MM.1S (cell line): ENCODE measurements at regions not wholly inside any gene's neighbourhood (a gene's known extent, or its start where the extent isn't known, plus 50 kb on each side); places are given as distances from the start of the nearest gene placed in this dataset.

Source experiments
- DNase-seq: peaks from one replicate; pipeline ENCODE4 v3.0.0-alpha.2; 2015
- H2AFZ ChIP-seq: fragments of 300-600 bp; sonication (generic); 2 replicates; pipeline ENCODE4 v1.6.0; 2016; ENCODE audit warnings: antibody characterized with exemption, low read length
- H3F3A ChIP-seq: fragments of 300-600 bp; sonication (generic); 2 replicates; pipeline ENCODE4 v1.6.1; 2016; ENCODE audit warnings: mild to moderate bottlenecking, antibody characterized with exemption, low read length, moderate library complexity, mixed read lengths; ENCODE audit not compliant: insufficient read depth
- H3K27ac ChIP-seq: fragments of 300-600 bp; sonication (generic); 2 replicates; pipeline ENCODE4 v1.5.1; 2016; ENCODE audit warnings: mild to moderate bottlenecking, low read length
- H3K27me3 ChIP-seq: fragments of 300-600 bp; sonication (generic); replicated peaks from 2 replicates; pipeline ENCODE4 v1.6.0; 2016; ENCODE audit warnings: low read length; ENCODE audit not compliant: insufficient read depth
- H3K36me3 ChIP-seq: fragments of 300-600 bp; sonication (generic); replicated peaks from 2 replicates; pipeline ENCODE4 v1.6.1; 2016; ENCODE audit warnings: mild to moderate bottlenecking, low read length, mixed read lengths; ENCODE audit not compliant: insufficient read depth
- H3K4me1 ChIP-seq: fragments of 300-600 bp; sonication (generic); 2 replicates; pipeline ENCODE4 v1.6.1; 2016; ENCODE audit warnings: low read length, mixed read lengths
- H3K4me2 ChIP-seq: fragments of 300-600 bp; sonication (generic); 2 replicates; pipeline ENCODE4 v1.6.0; 2016; ENCODE audit warnings: low read depth, low read length
- H3K4me3 ChIP-seq: fragments of 300-600 bp; sonication (generic); 2 replicates; pipeline ENCODE4 v1.5.1; 2016; ENCODE audit warnings: low read length, mixed read lengths
- H3K79me2 ChIP-seq: fragments of 300-600 bp; sonication (generic); 2 replicates; pipeline ENCODE4 v1.6.1; 2016; ENCODE audit warnings: mixed run types, low read length, mixed read lengths
- H3K9ac ChIP-seq: fragments of 300-600 bp; sonication (generic); 2 replicates; pipeline ENCODE4 v1.6.1; 2016; ENCODE audit warnings: low read length, mixed read lengths
- H3K9me2 ChIP-seq: fragments of 300-600 bp; sonication (generic); replicated peaks from 2 replicates; pipeline ENCODE4 v1.6.1; 2016; ENCODE audit warnings: mild to moderate bottlenecking, low read length, mixed read lengths; ENCODE audit not compliant: insufficient read depth
- H3K9me3 ChIP-seq: fragments of 300-600 bp; sonication (generic); replicated peaks from 2 replicates; pipeline ENCODE4 v1.6.1; 2016; ENCODE audit warnings: mild to moderate bottlenecking, low read length, mixed read lengths; ENCODE audit not compliant: insufficient read depth
- H4K20me1 ChIP-seq: fragments of 300-600 bp; sonication (generic); 2 replicates; pipeline ENCODE4 v1.6.1; 2016; ENCODE audit warnings: mild to moderate bottlenecking, low read length, moderate library complexity, mixed read lengths; ENCODE audit not compliant: insufficient read depth
- CTCF ChIP-seq: fragments of 300-600 bp; sonication (generic); IDR thresholded peaks from 2 replicates; pipeline ENCODE4 v1.5.1; 2016; ENCODE audit warnings: antibody characterized with exemption, low read length, mixed read lengths
- EZH2 ChIP-seq: fragments of 300-600 bp; sonication (generic); optimal IDR thresholded peaks from 2 replicates; pipeline ENCODE3; 2017; ENCODE audit warnings: low read depth, mild to moderate bottlenecking, antibody characterized with exemption, low read length, mixed read lengths
- EZH2phosphoT487 ChIP-seq: fragments of 300-600 bp; sonication (generic); IDR thresholded peaks from 2 replicates; pipeline ENCODE4 v1.6.1; 2018; ENCODE audit warnings: antibody characterized with exemption, low read length

- Histone ChIP-seq H4K20me1 (no peaks in the 10 kb centered on the region), H3K4me2 (no peak overlapping the region), H3K9me2 (no peaks in the 10 kb centered on the region), H3K4me1 (no peaks in the 10 kb centered on the region), H2AFZ (no peak overlapping the region), H3K9ac (no peak overlapping the region), H3K36me3 (no peaks in the 10 kb centered on the region), H3K27ac (no peak overlapping the region), H3K79me2 (no peaks in the 10 kb centered on the region), H3F3A (no peaks in the 10 kb centered on the region), H3K4me3 (no peak overlapping the region), H3K27me3 (no peaks in the 10 kb centered on the region), H3K9me3 (no peaks in the 10 kb centered on the region)
- TF ChIP-seq EZH2phosphoT487: no peak
- no peak for TF ChIP-seq EZH2
- no peak for TF ChIP-seq CTCF
- no peak for DNase-seq
Observed at GRCh38 chr6:159351707-159352106, 182.5 kb downstream of the FNDC1 start.

- TF ChIP-seq EZH2phosphoT487: no peak
- TF ChIP-seq EZH2: no peak
- no peak for TF ChIP-seq CTCF
Observed at GRCh38 chr6:159349915-159350314, 180.7 kb downstream of the FNDC1 start.

GRCh38 chr6:159343709-159344108 is 174.5 kb downstream of the FNDC1 start:
- Histone ChIP-seq H3K79me2 (no peaks in the 10 kb centered on the region), H3K9ac (no peak overlapping the region), H4K20me1 (no peaks in the 10 kb centered on the region), H3K9me2 (no peaks in the 10 kb centered on the region), H3K27me3 (no peaks in the 10 kb centered on the region), H3F3A (no peaks in the 10 kb centered on the region), H3K4me2 (no peak overlapping the region), H3K9me3 (no peaks in the 10 kb centered on the region), H3K4me1 (no peaks in the 10 kb centered on the region), H2AFZ (no peak overlapping the region), H3K27ac (no peak overlapping the region), H3K36me3 (no peaks in the 10 kb centered on the region), H3K4me3 (no peak overlapping the region)
- DNase-seq: no peak
- TF ChIP-seq EZH2phosphoT487: no peak
- TF ChIP-seq EZH2: no peak
- TF ChIP-seq CTCF: no peak

More at GRCh38 chr6:159349915-159350314, 180.7 kb downstream of the FNDC1 start:
- Histone ChIP-seq H3K9me2 (no peaks in the 10 kb centered on the region), H3K4me3 (no peak overlapping the region), H3K9ac (no peak overlapping the region), H3K27ac (no peak overlapping the region), H3K4me2 (no peak overlapping the region), H3K79me2 (no peaks in the 10 kb centered on the region), H3F3A (no peaks in the 10 kb centered on the region), H3K27me3 (no peaks in the 10 kb centered on the region), H3K4me1 (no peaks in the 10 kb centered on the region), H4K20me1 (no peaks in the 10 kb centered on the region), H2AFZ (no peak overlapping the region), H3K9me3 (no peaks in the 10 kb centered on the region), H3K36me3 (no peaks in the 10 kb centered on the region)
- no peak for DNase-seq
